OCI-LY3 (cell line): ENCODE measurements at regions not wholly inside any gene's neighbourhood (a gene's known extent, or its start where the extent isn't known, plus 50 kb on each side); places are given as distances from the start of the nearest gene placed in this dataset.

Experiments used
- H2AFZ ChIP-seq: fragments of 200-600, 300-600 bp; shearing (Covaris generic); 2 replicates; pipeline ENCODE4 v1.6.0; 2014; ENCODE audit warnings: antibody characterized with exemption, low read depth, low read length
- H3K27ac ChIP-seq: fragments of 200-600, 300-600 bp; sonication (generic); 2 replicates; pipeline ENCODE4 v1.5.1; 2014; ENCODE audit warnings: mild to moderate bottlenecking, low read length, moderate library complexity, mixed read lengths
- H3K27me3 ChIP-seq: fragments of 200-600, 300-600 bp; sonication (generic); 2 replicates; pipeline ENCODE4 v1.6.1; 2014; ENCODE audit warnings: low read depth, low read length, mixed read lengths
- H3K36me3 ChIP-seq: fragments of 200-600, 300-600 bp; sonication (generic); replicated peaks from 2 replicates; pipeline ENCODE3; 2014; ENCODE audit warnings: low read depth, low read length, mixed read lengths
- H3K4me1 ChIP-seq: fragments of 300-600, 200-600 bp; sonication (generic); 2 replicates; pipeline ENCODE4 v1.6.1; 2014; ENCODE audit warnings: low read length, mixed read lengths
- H3K4me2 ChIP-seq: fragments of 200-600, 300-600 bp; sonication (generic); 2 replicates; pipeline ENCODE4 v1.6.1; 2014; ENCODE audit warnings: low read length, mixed read lengths
- H3K4me3 ChIP-seq: fragments of 300-600, 200-600 bp; sonication (generic); 2 replicates; pipeline ENCODE4 v1.5.1; 2014; ENCODE audit warnings: antibody characterized with exemption, mild to moderate bottlenecking, low read length, moderate library complexity
- H3K79me2 ChIP-seq: fragments of 300-600, 200-600 bp; shearing (Covaris generic); 2 replicates; pipeline ENCODE4 v1.6.1; 2014; ENCODE audit warnings: mild to moderate bottlenecking, low read length, mixed read lengths
- H3K9ac ChIP-seq: fragments of 300-600, 200-600 bp; shearing (Covaris generic); 2 replicates; pipeline ENCODE4 v1.6.0; 2014; ENCODE audit warnings: mild to moderate bottlenecking, low read length, moderate library complexity
- H3K9me3 ChIP-seq: fragments of 200-600, 300-600 bp; shearing (Covaris generic); 2 replicates; pipeline ENCODE4 v1.6.1; 2014; ENCODE audit warnings: low read length, mixed read lengths; ENCODE audit not compliant: insufficient read depth
- H4K20me1 ChIP-seq: fragments of 200-600, 300-600 bp; sonication (generic); 2 replicates; pipeline ENCODE4 v1.6.1; 2016; ENCODE audit warnings: low read length, mixed read lengths; ENCODE audit not compliant: insufficient read depth
- EZH2phosphoT487 ChIP-seq: fragments of 200-600 bp; shearing (Covaris generic); IDR thresholded peaks from 2 replicates; pipeline ENCODE4 v1.6.1; 2018; ENCODE audit warnings: antibody characterized with exemption, mixed run types, low read depth
- TF ChIP-seq, protein P1 (sequence below): fragments of 200-600, 300-600 bp; sonication (generic); IDR thresholded peaks from 2 replicates; pipeline ENCODE4 v1.5.1; 2014; ENCODE audit warnings: antibody characterized with exemption, low read length, low read depth

DNA sequence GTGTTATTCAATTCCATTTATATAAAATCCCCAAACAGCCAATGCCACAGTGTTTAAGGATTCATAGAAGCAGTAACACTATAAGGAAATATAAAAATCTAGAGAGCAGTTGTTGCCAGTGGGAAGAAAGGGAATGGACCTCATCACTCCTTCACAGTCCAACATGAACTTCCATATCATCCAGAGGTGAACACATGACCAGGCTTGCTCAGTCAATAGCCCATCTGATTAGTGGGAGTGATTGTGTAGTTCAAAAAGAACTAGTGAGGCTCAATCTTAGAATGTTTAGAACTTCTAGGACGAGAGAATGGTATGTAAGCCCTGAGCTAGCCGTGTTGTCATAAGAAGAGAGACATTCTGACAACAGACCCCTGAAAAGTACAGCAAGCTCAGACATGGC is 314.1 kb downstream of the LIG4 start:
- no peak overlapping the region for H2AFZ ChIP-seq
- no peak overlapping the region for H3K9ac ChIP-seq
- H3K36me3 ChIP-seq, result no peaks in the 10 kb centered on the region
- H3K27me3 ChIP-seq, result no peaks in the 10 kb centered on the region
- TF ChIP-seq, protein P1, sequence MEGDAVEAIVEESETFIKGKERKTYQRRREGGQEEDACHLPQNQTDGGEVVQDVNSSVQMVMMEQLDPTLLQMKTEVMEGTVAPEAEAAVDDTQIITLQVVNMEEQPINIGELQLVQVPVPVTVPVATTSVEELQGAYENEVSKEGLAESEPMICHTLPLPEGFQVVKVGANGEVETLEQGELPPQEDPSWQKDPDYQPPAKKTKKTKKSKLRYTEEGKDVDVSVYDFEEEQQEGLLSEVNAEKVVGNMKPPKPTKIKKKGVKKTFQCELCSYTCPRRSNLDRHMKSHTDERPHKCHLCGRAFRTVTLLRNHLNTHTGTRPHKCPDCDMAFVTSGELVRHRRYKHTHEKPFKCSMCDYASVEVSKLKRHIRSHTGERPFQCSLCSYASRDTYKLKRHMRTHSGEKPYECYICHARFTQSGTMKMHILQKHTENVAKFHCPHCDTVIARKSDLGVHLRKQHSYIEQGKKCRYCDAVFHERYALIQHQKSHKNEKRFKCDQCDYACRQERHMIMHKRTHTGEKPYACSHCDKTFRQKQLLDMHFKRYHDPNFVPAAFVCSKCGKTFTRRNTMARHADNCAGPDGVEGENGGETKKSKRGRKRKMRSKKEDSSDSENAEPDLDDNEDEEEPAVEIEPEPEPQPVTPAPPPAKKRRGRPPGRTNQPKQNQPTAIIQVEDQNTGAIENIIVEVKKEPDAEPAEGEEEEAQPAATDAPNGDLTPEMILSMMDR, result no peak
- no peak for TF ChIP-seq EZH2phosphoT487
- no peaks in the 10 kb centered on the region for H4K20me1 ChIP-seq
- no peaks in the 10 kb centered on the region for H3K9me3 ChIP-seq
- H3K27ac ChIP-seq, result no peak overlapping the region
- H3K4me2 ChIP-seq, result no peak overlapping the region
- H3K4me3 ChIP-seq, result no peak overlapping the region
- H3K79me2 ChIP-seq, result no peaks in the 10 kb centered on the region
- H3K4me1 ChIP-seq, result no peaks in the 10 kb centered on the region

DNA sequence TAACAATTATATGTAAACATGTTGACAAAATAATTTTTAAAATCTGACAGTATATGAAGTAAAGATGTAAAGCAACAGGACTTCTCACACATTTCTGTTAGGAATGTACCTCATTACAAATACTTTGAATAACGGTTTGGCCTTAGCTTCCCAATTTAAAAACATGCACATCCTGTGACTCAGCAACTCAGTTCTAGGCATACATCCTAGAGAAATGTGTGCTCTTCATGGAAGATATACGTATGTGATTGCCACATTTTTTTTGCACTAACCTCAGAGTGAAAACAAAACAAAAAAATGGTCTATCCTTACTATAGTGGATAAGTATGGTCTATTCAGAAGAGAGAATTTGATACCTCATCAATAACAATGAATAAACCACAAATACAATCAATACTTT is 314.6 kb downstream of the LIG4 start:
- no peak overlapping the region for H2AFZ ChIP-seq
- no peaks in the 10 kb centered on the region for H3K9me3 ChIP-seq
- H3K79me2 ChIP-seq, result no peaks in the 10 kb centered on the region
- no peak overlapping the region for H3K4me2 ChIP-seq
- H3K27ac ChIP-seq, result no peak overlapping the region
- H3K9ac ChIP-seq, result no peak overlapping the region
- H3K36me3 ChIP-seq, result no peaks in the 10 kb centered on the region
- no peaks in the 10 kb centered on the region for H3K4me1 ChIP-seq
- TF ChIP-seq, protein P1, result no peak
- no peak for TF ChIP-seq EZH2phosphoT487
- H4K20me1 ChIP-seq, result no peaks in the 10 kb centered on the region
- H3K4me3 ChIP-seq, result no peak overlapping the region
- no peaks in the 10 kb centered on the region for H3K27me3 ChIP-seq

DNA sequence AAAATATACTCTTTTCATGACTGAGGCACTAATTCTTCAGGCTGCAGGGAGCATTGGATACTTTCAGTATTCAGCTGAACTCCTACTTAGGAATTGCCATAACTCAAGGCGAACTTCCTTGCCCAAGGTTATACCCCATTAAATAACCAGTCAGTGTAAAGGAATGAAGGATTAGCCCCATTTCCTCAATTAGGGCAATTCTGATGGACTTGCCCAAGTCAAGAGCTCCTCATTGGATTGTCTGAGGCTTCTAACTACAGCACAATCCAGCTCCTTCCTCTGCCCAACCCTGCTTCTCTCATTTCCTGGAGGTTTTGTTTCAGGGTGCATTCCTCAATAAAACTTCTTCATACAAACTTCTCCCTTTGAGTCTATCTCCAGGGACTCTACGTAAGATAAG is 329.2 kb downstream of the LIG4 start:
- no peak overlapping the region for H3K9ac ChIP-seq
- H3K9me3 ChIP-seq, result no peaks in the 10 kb centered on the region
- no peak for TF ChIP-seq EZH2phosphoT487
- TF ChIP-seq, protein P1, result no peak
- no peaks in the 10 kb centered on the region for H4K20me1 ChIP-seq
- peaks cover 9% of the 10 kb centered on the region for H3K4me1 ChIP-seq
- H3K36me3 ChIP-seq, result no peaks in the 10 kb centered on the region
- no peaks in the 10 kb centered on the region for H3K27me3 ChIP-seq
- H3K79me2 ChIP-seq, result no peaks in the 10 kb centered on the region
- no peak overlapping the region for H2AFZ ChIP-seq
- no peak overlapping the region for H3K4me3 ChIP-seq
- no peak overlapping the region for H3K27ac ChIP-seq
- H3K4me2 ChIP-seq, result no peak overlapping the region

DNA sequence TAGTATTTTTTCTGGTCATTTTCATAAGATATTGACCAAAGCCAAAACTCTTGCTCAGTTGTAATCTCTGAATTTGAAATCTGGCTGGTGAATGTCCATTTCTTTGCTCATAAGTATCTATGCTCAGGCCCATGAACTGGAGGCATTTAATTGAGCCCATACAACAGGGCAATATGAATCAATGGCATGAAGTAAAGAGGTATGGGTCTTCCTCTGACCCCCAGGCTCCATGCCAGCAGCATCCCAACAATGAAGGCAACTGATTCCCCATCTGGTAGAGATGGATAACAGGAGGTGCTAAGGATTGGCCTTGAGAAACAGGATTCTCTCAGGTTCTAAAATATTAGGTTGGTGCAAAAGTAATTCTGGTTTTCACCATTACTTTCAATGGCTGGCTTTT is 330.8 kb downstream of the LIG4 start:
- H3K36me3 ChIP-seq, result no peaks in the 10 kb centered on the region
- H3K27me3 ChIP-seq, result no peaks in the 10 kb centered on the region
- no peaks in the 10 kb centered on the region for H3K9me3 ChIP-seq
- H3K4me3 ChIP-seq, result no peak overlapping the region
- H3K9ac ChIP-seq, result no peak overlapping the region
- TF ChIP-seq EZH2phosphoT487, result no peak
- H3K79me2 ChIP-seq, result no peaks in the 10 kb centered on the region
- H3K4me1 ChIP-seq, result peaks cover 9% of the 10 kb centered on the region
- H3K27ac ChIP-seq, result no peak overlapping the region
- no peak overlapping the region for H2AFZ ChIP-seq
- H3K4me2 ChIP-seq, result no peak overlapping the region
- H4K20me1 ChIP-seq, result no peaks in the 10 kb centered on the region

DNA sequence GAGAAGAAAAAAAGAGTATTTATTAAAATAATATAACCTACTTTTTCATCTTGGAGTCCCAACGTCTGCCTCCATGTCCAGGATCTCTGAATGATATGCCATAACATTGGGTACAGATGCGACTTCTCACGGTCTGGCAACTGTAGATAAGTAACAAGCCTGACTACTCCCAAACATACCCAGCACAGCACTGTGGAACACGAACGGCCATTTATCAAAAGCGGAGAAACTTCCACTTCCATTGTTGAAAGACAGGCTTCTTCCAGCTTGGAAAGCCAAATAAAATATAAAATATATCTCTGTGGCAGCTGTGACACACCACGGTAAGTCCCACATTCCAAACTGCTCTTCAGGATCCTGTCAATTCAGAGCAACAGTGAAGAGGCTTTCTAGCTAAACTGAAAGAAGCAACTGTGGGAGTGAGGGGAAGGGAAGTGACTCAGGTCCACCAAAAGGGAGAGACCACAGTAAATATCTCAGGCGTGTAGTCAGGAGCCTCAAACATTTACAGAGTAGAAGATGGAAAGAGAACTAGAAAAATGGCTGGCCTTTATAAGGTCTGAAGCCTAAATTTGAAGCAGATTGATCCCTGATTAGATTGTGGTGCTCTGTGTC is 331.7 kb downstream of the LIG4 start:
- no peaks in the 10 kb centered on the region for H3K79me2 ChIP-seq
- TF ChIP-seq, protein P1, result no peak
- TF ChIP-seq EZH2phosphoT487, result no peak
- H3K27ac ChIP-seq, result no peak overlapping the region
- no peak overlapping the region for H3K4me2 ChIP-seq
- peaks cover 5% of the 10 kb centered on the region for H3K4me1 ChIP-seq
- no peaks in the 10 kb centered on the region for H3K27me3 ChIP-seq
- no peaks in the 10 kb centered on the region for H4K20me1 ChIP-seq
- H3K9me3 ChIP-seq, result no peaks in the 10 kb centered on the region
- no peak overlapping the region for H3K9ac ChIP-seq
- no peak overlapping the region for H3K4me3 ChIP-seq
- no peak overlapping the region for H2AFZ ChIP-seq
- H3K36me3 ChIP-seq, result no peaks in the 10 kb centered on the region
